HCT116 (cell line): ENCODE measurements at regions not wholly inside any gene's neighbourhood (a gene's known extent, or its start where the extent isn't known, plus 50 kb on each side); places are given as distances from the start of the nearest gene placed in this dataset.

Source experiments
- ATAC-seq: fragments of 200-7000 bp; cut with Tn5 transposase; 2 replicates; pipeline ENCODE4 v1.9.1; 2020; ENCODE audit warnings: mild to moderate bottlenecking, moderate library complexity
- BruUV-seq: library from RNA; stranded (reverse); fragments of 400-500 nt; replicated peaks from 2 replicates; lab custom pipeline; 2021; lab: Mats Ljungman, UMichigan
- CTCF ChIA-PET: fragments of 300-600 bp; sonication (Branson Sonifier 250); formaldehyde crosslinking; loops from one replicate; lab custom pipeline; 2021; ENCODE audit warnings: antibody characterized with exemption; lab: Charles Lee
- POLR2A ChIA-PET: fragments of 300-600, 350-600 bp; sonication (Branson Sonifier 250); formaldehyde crosslinking; loops from one replicate; lab custom pipeline; 2021; ENCODE audit warnings: antibody characterized with exemption; lab: Charles Lee
- RAD21 ChIA-PET, 2 experiments: fragments of 300-600 bp; sonication (Branson Sonifier 250); formaldehyde crosslinking; loops; one replicate each; lab custom pipeline; 2023; ENCODE audit warnings: low total read pairs in 2 of 2; ENCODE audit not compliant: uncharacterized antibody in 2 of 2, unreplicated experiment in 2 of 2, low non-redundant PET in 1 of 2; lab: Charles Lee
- DNase-seq: peaks from one replicate; pipeline ENCODE4 v3.0.0-alpha.2; 2010; ENCODE audit warnings: low read depth, low spot score
- H2AFZ ChIP-seq: fragments of 200-600 bp; shearing (Covaris generic), sonication (generic); 2 replicates; pipeline ENCODE4 v1.6.1; 2017; ENCODE audit warnings: low read depth, mixed run types, mixed read lengths, antibody characterized with exemption, low read length; ENCODE audit not compliant: poor library complexity, severe bottlenecking
- H3K27ac ChIP-seq: 2 replicates; pipeline ENCODE4 v1.5.1; 2012; ENCODE audit warnings: low read depth, low read length
- H3K27me3 ChIP-seq: fragments of 200-600 bp; sonication (generic); 2 replicates; pipeline ENCODE4 v1.6.1; 2016; ENCODE audit warnings: mixed run types, low read length, mixed read lengths; ENCODE audit not compliant: insufficient read depth
- H3K36me3 ChIP-seq, 2 experiments: fragments of 200-500 bp in 1 of 2; fragments of 200-600 bp in 1 of 2; sonication (Bioruptor generic) in 1 of 2; sonication (generic) in 1 of 2; 2 replicates each; pipeline versions ENCODE4 v1.5.1 to v1.6.1; 2014 to 2016; ENCODE audit warnings: low read length in 2 of 2, inconsistent platforms in 1 of 2, mixed read lengths in 1 of 2, mixed run types in 1 of 2; ENCODE audit not compliant: insufficient read depth in 2 of 2, control insufficient read depth in 1 of 2
- H3K4me1 ChIP-seq, 2 experiments: fragments of 200-600 bp in 1 of 2; sonication (generic) in 1 of 2; 2 replicates each; pipeline versions ENCODE4 v1.5.1 to v1.6.1; 2012 to 2017; ENCODE audit warnings: low read length in 2 of 2, inconsistent platforms in 1 of 2, mild to moderate bottlenecking in 1 of 2, mixed read lengths in 1 of 2, mixed run types in 1 of 2, moderate library complexity in 1 of 2; ENCODE audit not compliant: insufficient read depth in 2 of 2, control insufficient read depth in 1 of 2
- H3K4me2 ChIP-seq: fragments of 200-600 bp; sonication (generic); 2 replicates; pipeline ENCODE4 v1.6.1; 2017; ENCODE audit warnings: mixed run types, low read length, mixed read lengths
- H3K4me3 ChIP-seq, 2 experiments: fragments of 200-600 bp in 1 of 2; sonication (generic) in 1 of 2; replicated peaks in 1 of 2; 2 replicates each; pipeline ENCODE4 v1.5.1; 2011 to 2016; ENCODE audit warnings: low read length in 2 of 2, control low read depth in 1 of 2, low read depth in 1 of 2, mild to moderate bottlenecking in 1 of 2, mixed read lengths in 1 of 2, mixed run types in 1 of 2
- H3K79me2 ChIP-seq: fragments of 200-600 bp; sonication (generic); 2 replicates; pipeline ENCODE4 v1.6.1; 2017; ENCODE audit warnings: mild to moderate bottlenecking, mixed run types, low read length, moderate library complexity, mixed read lengths; ENCODE audit not compliant: insufficient read depth
- H3K9ac ChIP-seq: fragments of 200-600 bp; sonication (generic); 2 replicates; pipeline ENCODE4 v1.6.1; 2016; ENCODE audit warnings: low read length, mixed read lengths
- H3K9me2 ChIP-seq: fragments of 200-600 bp; sonication (generic), shearing (Covaris generic); 2 replicates; pipeline ENCODE4 v1.6.1; 2017; ENCODE audit warnings: mixed run types, mild to moderate bottlenecking, moderate library complexity; ENCODE audit not compliant: insufficient read depth
- H3K9me3 ChIP-seq, 2 experiments: fragments of 200-500 bp in 1 of 2; fragments of 200-600 bp in 1 of 2; sonication (Bioruptor generic) in 1 of 2; sonication (generic) in 1 of 2; 2 replicates each; pipeline ENCODE4 v1.6.1; 2014 to 2017; ENCODE audit warnings: low read length in 2 of 2, mixed read lengths in 2 of 2, inconsistent platforms in 1 of 2, low read depth in 1 of 2, mild to moderate bottlenecking in 1 of 2, mixed run types in 1 of 2, moderate library complexity in 1 of 2; ENCODE audit not compliant: control insufficient read depth in 1 of 2, insufficient read depth in 1 of 2
- H4K20me1 ChIP-seq: fragments of 200-600 bp; sonication (generic), shearing (Covaris generic); 2 replicates; pipeline ENCODE4 v1.6.1; 2017; ENCODE audit warnings: mixed run types, mild to moderate bottlenecking, moderate library complexity; ENCODE audit not compliant: insufficient read depth
- CBX3 ChIP-seq: IDR thresholded peaks from 2 replicates; pipeline ENCODE4 v1.6.1; 2012; ENCODE audit warnings: low read depth
- EGR1 ChIP-seq: IDR thresholded peaks from 2 replicates; pipeline ENCODE4 v1.6.1; 2012; ENCODE audit warnings: low read depth
- ELF1 ChIP-seq: IDR thresholded peaks from 2 replicates; pipeline ENCODE4 v1.6.1; 2012; ENCODE audit warnings: low read depth, borderline replicate concordance
- EZH2 ChIP-seq: fragments of 200-600 bp; sonication (generic); IDR thresholded peaks from 2 replicates; pipeline ENCODE4 v1.6.1; 2017; ENCODE audit warnings: antibody characterized with exemption, mixed run types
- FOSL1 ChIP-seq: IDR thresholded peaks from 2 replicates; pipeline ENCODE4 v1.6.1; 2012; ENCODE audit warnings: low read depth
- JUND ChIP-seq: IDR thresholded peaks from 2 replicates; pipeline ENCODE4 v1.6.1; 2012
- MAX ChIP-seq: IDR thresholded peaks from 2 replicates; pipeline ENCODE4 v1.6.1; 2012
- POLR2A ChIP-seq: IDR thresholded peaks from 2 replicates; pipeline ENCODE4 v1.7.0; 2011; ENCODE audit warnings: borderline replicate concordance; ENCODE audit not compliant: insufficient read depth, insufficient read length; ENCODE audit errors: extremely low read depth
- REST ChIP-seq: IDR thresholded peaks from 2 replicates; pipeline ENCODE4 v1.6.1; 2012; ENCODE audit warnings: low read depth
- intact Hi-C: fragments of 100-400 bp; cut with micrococcal nuclease; formaldehyde crosslinking; loops from 2 replicates; pipeline ENCODE4 v1.10.0; 2022
- TF ChIP-seq, protein P1 (sequence below), 3 experiments: fragments of 200-600 bp in 1 of 3; sonication (generic) in 1 of 3; IDR thresholded peaks in 2 of 3; conservative IDR thresholded peaks in 1 of 3; 2 replicates each; pipeline ENCODE4 v1.5.1; 2012 to 2017; ENCODE audit warnings: low read depth in 2 of 3, low read length in 2 of 3, antibody characterized with exemption in 1 of 3, borderline replicate concordance in 1 of 3, control low read depth in 1 of 3, mild to moderate bottlenecking in 1 of 3, mixed read lengths in 1 of 3, mixed run types in 1 of 3, moderate library complexity in 1 of 3; ENCODE audit not compliant: insufficient read depth in 1 of 3

- H3K27me3 ChIP-seq, result no peaks in the 10 kb centered on the region
- H2AFZ ChIP-seq, result no peak overlapping the region
- no peaks in the 10 kb centered on the region for H3K9me2 ChIP-seq
- no TSS peak for BruUV-seq
- RAD21 ChIA-PET, result no interaction called here
- H3K9me3 ChIP-seq, result no peaks in the 10 kb centered on the region
- no peaks in the 10 kb centered on the region for H3K4me1 ChIP-seq
- no peak overlapping the region for H3K9ac ChIP-seq
- POLR2A ChIA-PET, result no interaction called here
- no peak overlapping the region for H3K4me3 ChIP-seq
- H3K36me3 ChIP-seq, result no peaks in the 10 kb centered on the region
- no peaks in the 10 kb centered on the region for H4K20me1 ChIP-seq
- intact Hi-C loops, result no loop called here
- ATAC-seq, result no peak
- H3K79me2 ChIP-seq, result no peaks in the 10 kb centered on the region
- CTCF ChIA-PET, result no interaction called here
- DNase-seq, result no peak
- no peak overlapping the region for H3K27ac ChIP-seq
- H3K4me2 ChIP-seq, result no peak overlapping the region
- TF ChIP-seq ELF1 (no peak), FOSL1 (no peak), EZH2 (no peak), CBX3 (no peak)
- TF ChIP-seq, protein P1, sequence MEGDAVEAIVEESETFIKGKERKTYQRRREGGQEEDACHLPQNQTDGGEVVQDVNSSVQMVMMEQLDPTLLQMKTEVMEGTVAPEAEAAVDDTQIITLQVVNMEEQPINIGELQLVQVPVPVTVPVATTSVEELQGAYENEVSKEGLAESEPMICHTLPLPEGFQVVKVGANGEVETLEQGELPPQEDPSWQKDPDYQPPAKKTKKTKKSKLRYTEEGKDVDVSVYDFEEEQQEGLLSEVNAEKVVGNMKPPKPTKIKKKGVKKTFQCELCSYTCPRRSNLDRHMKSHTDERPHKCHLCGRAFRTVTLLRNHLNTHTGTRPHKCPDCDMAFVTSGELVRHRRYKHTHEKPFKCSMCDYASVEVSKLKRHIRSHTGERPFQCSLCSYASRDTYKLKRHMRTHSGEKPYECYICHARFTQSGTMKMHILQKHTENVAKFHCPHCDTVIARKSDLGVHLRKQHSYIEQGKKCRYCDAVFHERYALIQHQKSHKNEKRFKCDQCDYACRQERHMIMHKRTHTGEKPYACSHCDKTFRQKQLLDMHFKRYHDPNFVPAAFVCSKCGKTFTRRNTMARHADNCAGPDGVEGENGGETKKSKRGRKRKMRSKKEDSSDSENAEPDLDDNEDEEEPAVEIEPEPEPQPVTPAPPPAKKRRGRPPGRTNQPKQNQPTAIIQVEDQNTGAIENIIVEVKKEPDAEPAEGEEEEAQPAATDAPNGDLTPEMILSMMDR (IDR thresholded peaks at IDR 0.05 in 2 of 3, conservative IDR thresholded peaks at IDR 0.05 in 1 of 3; ENCODE audit: borderline replicate concordance in 1 of 3, insufficient read depth in 1 of 3, low read depth in 2 of 3, low read length in 2 of 3), result no peak
These were observed 89.1 kb upstream of the KLHL13 start for GRCh38 chrX:118205421-118206395.

DNA sequence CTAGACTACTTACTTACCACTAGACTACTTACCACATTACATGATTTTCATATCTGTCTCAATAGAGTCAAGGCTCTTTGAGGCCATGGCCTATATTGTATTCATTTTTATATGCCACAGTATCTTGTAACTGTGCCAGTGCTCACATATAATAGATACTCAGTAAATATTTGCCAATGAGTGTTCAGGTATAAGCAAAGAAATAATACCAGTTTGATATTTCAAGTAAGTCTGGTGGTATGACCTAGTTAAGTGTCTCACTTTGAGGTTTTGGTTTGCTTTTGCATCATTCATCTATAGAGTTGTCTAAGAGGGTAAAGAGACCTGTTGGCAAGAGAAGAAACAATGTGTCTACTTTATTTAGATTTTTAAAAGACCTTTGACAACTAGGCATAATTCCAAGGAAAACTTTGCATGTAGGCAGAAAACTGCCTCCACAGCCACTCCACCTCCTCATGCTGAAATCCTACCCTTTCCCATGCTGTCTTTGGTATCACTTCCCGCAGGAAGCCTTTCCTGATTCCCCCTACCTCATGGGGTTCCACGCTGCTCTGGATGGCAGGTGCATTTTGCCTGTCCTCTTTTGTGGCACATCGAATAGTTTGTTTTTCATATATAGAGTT is 91.3 kb upstream of the KLHL13 start:
- no TSS peak for BruUV-seq
- TF ChIP-seq, protein P1 (IDR thresholded peaks at IDR 0.05 in 2 of 3, conservative IDR thresholded peaks at IDR 0.05 in 1 of 3; ENCODE audit: borderline replicate concordance in 1 of 3, insufficient read depth in 1 of 3, low read depth in 2 of 3, low read length in 2 of 3), result no peak
- no peak for TF ChIP-seq EGR1
- TF ChIP-seq REST, result no peak
- TF ChIP-seq JUND, result no peak
- TF ChIP-seq MAX, result no peak
- TF ChIP-seq POLR2A, result no peak

More for the DNA sequence above, 91.3 kb upstream of the KLHL13 start:
- intact Hi-C loops, result no loop called here
- H3K9me2 ChIP-seq, result no peaks in the 10 kb centered on the region
- CTCF ChIA-PET, result no interaction called here
- no peak overlapping the region for H3K4me3 ChIP-seq
- no peak overlapping the region for H3K9ac ChIP-seq
- H3K36me3 ChIP-seq, result no peaks in the 10 kb centered on the region
- no peaks in the 10 kb centered on the region for H3K27me3 ChIP-seq
- H3K4me2 ChIP-seq, result no peak overlapping the region
- H3K9me3 ChIP-seq, result no peaks in the 10 kb centered on the region
- H3K79me2 ChIP-seq, result no peaks in the 10 kb centered on the region
- H3K4me1 ChIP-seq, result no peaks in the 10 kb centered on the region
- no peaks in the 10 kb centered on the region for H4K20me1 ChIP-seq
- POLR2A ChIA-PET, result no interaction called here
- no peak overlapping the region for H3K27ac ChIP-seq
- H2AFZ ChIP-seq, result no peak overlapping the region
- DNase-seq (no peak), ATAC-seq (no peak)
- RAD21 ChIA-PET, result no interaction called here
